CD8-positive, alpha-beta memory T cell (primary cell): ENCODE measurements at regions not wholly inside any gene's neighbourhood (a gene's known extent, or its start where the extent isn't known, plus 50 kb on each side); places are given as distances from the start of the nearest gene placed in this dataset.

Experiments
- CTCF ChIA-PET: fragments of 350-600 bp; sonication (Branson Sonifier 250); formaldehyde crosslinking; loops from one replicate; lab custom pipeline; 2021; ENCODE audit warnings: antibody characterized with exemption; lab: Charles Lee
- POLR2A ChIA-PET: fragments of 350-600 bp; sonication (Branson Sonifier 250); formaldehyde crosslinking; loops from one replicate; lab custom pipeline; 2021; ENCODE audit warnings: antibody characterized with exemption; lab: Charles Lee
- DNase-seq, 5 donors: peaks; one replicate each; pipeline versions ENCODE4 v3.0.0 to v3.0.0-alpha.2; 2020 to 2022; ENCODE audit warnings: mixed read lengths in 1 of 5
- H3K27ac ChIP-seq: one replicate; pipeline ENCODE4 v1.7.0; 2013; ENCODE audit warnings: low read depth, mild to moderate bottlenecking, low read length, moderate library complexity
- H3K27me3 ChIP-seq: 2 replicates; pipeline ENCODE4 v1.7.0; 2013; ENCODE audit warnings: low read length, mild to moderate bottlenecking; ENCODE audit not compliant: insufficient read depth, poor library complexity, severe bottlenecking
- H3K36me3 ChIP-seq: 2 replicates; pipeline ENCODE4 v1.7.0; 2013; ENCODE audit warnings: mild to moderate bottlenecking, low read length, moderate library complexity; ENCODE audit not compliant: insufficient read depth
- H3K4me1 ChIP-seq: 2 replicates; pipeline ENCODE4 v1.7.0; 2013; ENCODE audit warnings: mild to moderate bottlenecking, low read length, moderate library complexity; ENCODE audit not compliant: insufficient read depth
- H3K4me3 ChIP-seq: 2 replicates; pipeline ENCODE4 v1.7.0; 2013; ENCODE audit warnings: mild to moderate bottlenecking, low read length
- H3K9me3 ChIP-seq: 2 replicates; pipeline ENCODE4 v1.7.0; 2013; ENCODE audit warnings: mild to moderate bottlenecking, low read length
- H3K27ac Mint-ChIP-seq, 8 donors: one replicate each; pipeline ENCODE4 v1.8.0; 2020 to 2021; ENCODE audit warnings: mixed read lengths in 8 of 8, mild to moderate bottlenecking in 6 of 8, inconsistent platforms in 3 of 8, moderate library complexity in 3 of 8
- H3K27me3 Mint-ChIP-seq, 2 donors: one replicate each; pipeline ENCODE4 v1.8.0; 2020 to 2021; ENCODE audit warnings: mixed read lengths in 2 of 2, mild to moderate bottlenecking in 1 of 2, moderate library complexity in 1 of 2
- H3K36me3 Mint-ChIP-seq, 3 donors: one replicate each; pipeline ENCODE4 v1.8.0; 2020 to 2021; ENCODE audit warnings: mixed read lengths in 3 of 3, inconsistent platforms in 1 of 3, mild to moderate bottlenecking in 1 of 3
- H3K4me1 Mint-ChIP-seq, 3 donors: one replicate each; pipeline ENCODE4 v1.8.0; 2020 to 2021; ENCODE audit warnings: mixed read lengths in 3 of 3, inconsistent platforms in 1 of 3, mild to moderate bottlenecking in 1 of 3
- H3K4me3 Mint-ChIP-seq, 7 donors: one replicate each; pipeline ENCODE4 v1.8.0; 2020 to 2021; ENCODE audit warnings: mixed read lengths in 7 of 7, mild to moderate bottlenecking in 6 of 7, moderate library complexity in 4 of 7, inconsistent platforms in 2 of 7
- H3K9me3 Mint-ChIP-seq, 5 donors: one replicate each; pipeline ENCODE4 v1.8.0; 2020 to 2022; ENCODE audit warnings: mixed read lengths in 5 of 5, mild to moderate bottlenecking in 3 of 5, moderate library complexity in 2 of 5, inconsistent platforms in 1 of 5

GRCh38 chr9:115777610-115778009 lies 376.0 kb upstream of the PAPPA start:
- POLR2A ChIA-PET = no interaction called here

GRCh38 chr9:115781070-115781736 lies 372.4 kb upstream of the PAPPA start:
- ChIA-PET CTCF (no interaction called here), POLR2A (no interaction called here)
- Histone ChIP-seq H3K4me1 (no peaks in the 10 kb centered on the region), H3K9me3 (no peaks in the 10 kb centered on the region), H3K4me3 (no peak overlapping the region), H3K27me3 (no peaks in the 10 kb centered on the region), H3K27ac (no peak overlapping the region), H3K36me3 (no peaks in the 10 kb centered on the region)
- H3K9me3 Mint-ChIP-seq = peaks cover 0 to 5% (median 3%) of the 10 kb centered on the region in 5 donors
- no peaks in the 10 kb centered on the region for H3K27me3 Mint-ChIP-seq
- H3K36me3 Mint-ChIP-seq = no peaks in the 10 kb centered on the region
- H3K4me3 Mint-ChIP-seq = no peak overlapping the region
- H3K4me1 Mint-ChIP-seq = no peaks in the 10 kb centered on the region
- no peak overlapping the region for H3K27ac Mint-ChIP-seq
- DNase-seq = no peak

More at GRCh38 chr9:115777610-115778009, 376.0 kb upstream of the PAPPA start:
- H3K27me3 ChIP-seq = no peaks in the 10 kb centered on the region
- Mint-ChIP-seq H3K9me3 (peaks cover 0 to 5% (median 2%) of the 10 kb centered on the region in 5 donors), H3K36me3 (no peaks in the 10 kb centered on the region), H3K4me3 (no peak overlapping the region), H3K27me3 (peaks cover 0 to 4% of the 10 kb centered on the region in 2 donors), H3K4me1 (no peaks in the 10 kb centered on the region), H3K27ac (no peak overlapping the region)
- CTCF ChIA-PET = no interaction called here
- no peaks in the 10 kb centered on the region for H3K4me1 ChIP-seq
- H3K9me3 ChIP-seq = no peaks in the 10 kb centered on the region
- no peak overlapping the region for H3K4me3 ChIP-seq
- no peak overlapping the region for H3K27ac ChIP-seq
- no peak for DNase-seq
- H3K36me3 ChIP-seq = no peaks in the 10 kb centered on the region

GRCh38 chr9:115786321-115786720 lies 367.3 kb upstream of the PAPPA start:
- H3K4me3 Mint-ChIP-seq = no peak overlapping the region
- Histone ChIP-seq H3K27me3 (no peaks in the 10 kb centered on the region), H3K36me3 (no peaks in the 10 kb centered on the region), H3K4me3 (no peak overlapping the region), H3K4me1 (no peaks in the 10 kb centered on the region), H3K27ac (no peak overlapping the region), H3K9me3 (no peaks in the 10 kb centered on the region)
- no peaks in the 10 kb centered on the region for H3K36me3 Mint-ChIP-seq
- no peaks in the 10 kb centered on the region for H3K4me1 Mint-ChIP-seq
- ChIA-PET CTCF (no interaction called here), POLR2A (no interaction called here)
- no peaks in the 10 kb centered on the region for H3K27me3 Mint-ChIP-seq
- peaks cover 0 to 5% (median 2%) of the 10 kb centered on the region in 5 donors for H3K9me3 Mint-ChIP-seq
- no peak overlapping the region for H3K27ac Mint-ChIP-seq
- no peak for DNase-seq

GRCh38 chr9:115790520-115790919 lies 363.1 kb upstream of the PAPPA start:
- CTCF ChIA-PET = no interaction called here
- Histone ChIP-seq H3K27me3 (no peaks in the 10 kb centered on the region), H3K27ac (no peak overlapping the region), H3K9me3 (no peaks in the 10 kb centered on the region), H3K4me1 (no peaks in the 10 kb centered on the region), H3K36me3 (no peaks in the 10 kb centered on the region), H3K4me3 (no peak overlapping the region)
- POLR2A ChIA-PET = no interaction called here
- no peaks in the 10 kb centered on the region for H3K4me1 Mint-ChIP-seq
- DNase-seq = no peak
- peaks cover 0 to 3% (median 0%) of the 10 kb centered on the region in 5 donors for H3K9me3 Mint-ChIP-seq
- H3K27ac Mint-ChIP-seq = no peak overlapping the region
- no peaks in the 10 kb centered on the region for H3K36me3 Mint-ChIP-seq
- H3K27me3 Mint-ChIP-seq = peaks cover 0 to 1% of the 10 kb centered on the region in 2 donors
- H3K4me3 Mint-ChIP-seq = no peak overlapping the region

- H3K27me3 Mint-ChIP-seq = peaks cover 0 to 1% of the 10 kb centered on the region in 2 donors
- H3K27ac Mint-ChIP-seq = no peak overlapping the region
- H3K36me3 Mint-ChIP-seq = no peaks in the 10 kb centered on the region
- no peaks in the 10 kb centered on the region for H3K4me1 Mint-ChIP-seq
- H3K9me3 ChIP-seq = no peaks in the 10 kb centered on the region
- no peak overlapping the region for H3K4me3 ChIP-seq
- no peaks in the 10 kb centered on the region for H3K36me3 ChIP-seq
- no peaks in the 10 kb centered on the region for H3K4me1 ChIP-seq
- no peak overlapping the region for H3K4me3 Mint-ChIP-seq
- H3K27me3 ChIP-seq = no peaks in the 10 kb centered on the region
- H3K9me3 Mint-ChIP-seq = peaks cover 0 to 3% (median 3%) of the 10 kb centered on the region in 5 donors
- ChIA-PET POLR2A (no interaction called here), CTCF (no interaction called here)
- no peak for DNase-seq
- no peak overlapping the region for H3K27ac ChIP-seq
These were observed 358.6 kb upstream of the PAPPA start for GRCh38 chr9:115794921-115795475.

GRCh38 chr9:115799734-115800133 lies 353.9 kb upstream of the PAPPA start:
- H3K4me3 ChIP-seq = no peak overlapping the region
- ChIA-PET CTCF (no interaction called here), POLR2A (no interaction called here)
- H3K4me1 ChIP-seq = no peaks in the 10 kb centered on the region
- Mint-ChIP-seq H3K27me3 (peaks cover 0 to 1% of the 10 kb centered on the region in 2 donors), H3K27ac (no peak overlapping the region), H3K4me1 (no peaks in the 10 kb centered on the region), H3K36me3 (no peaks in the 10 kb centered on the region), H3K9me3 (peaks cover 0 to 6% (median 3%) of the 10 kb centered on the region in 5 donors), H3K4me3 (no peak overlapping the region)
- H3K36me3 ChIP-seq = no peaks in the 10 kb centered on the region
- H3K27ac ChIP-seq = no peak overlapping the region
- no peaks in the 10 kb centered on the region for H3K27me3 ChIP-seq
- DNase-seq = no peak
- H3K9me3 ChIP-seq = no peaks in the 10 kb centered on the region

GRCh38 chr9:115804206-115804605 lies 349.4 kb upstream of the PAPPA start:
- no peak overlapping the region for H3K4me3 Mint-ChIP-seq
- no peak overlapping the region for H3K4me3 ChIP-seq
- ChIA-PET CTCF (no interaction called here), POLR2A (no interaction called here)
- H3K9me3 ChIP-seq = no peaks in the 10 kb centered on the region
- no peaks in the 10 kb centered on the region for H3K36me3 Mint-ChIP-seq
- H3K4me1 ChIP-seq = no peaks in the 10 kb centered on the region
- H3K9me3 Mint-ChIP-seq = peaks cover 0 to 7% (median 3%) of the 10 kb centered on the region in 5 donors
- no peaks in the 10 kb centered on the region for H3K4me1 Mint-ChIP-seq
- H3K27me3 ChIP-seq = no peaks in the 10 kb centered on the region
- H3K27ac Mint-ChIP-seq = no peak overlapping the region
- H3K27me3 Mint-ChIP-seq = no peaks in the 10 kb centered on the region
- H3K27ac ChIP-seq = no peak overlapping the region
- DNase-seq = no peak
- no peaks in the 10 kb centered on the region for H3K36me3 ChIP-seq

- H3K36me3 ChIP-seq = no peaks in the 10 kb centered on the region
- H3K4me3 ChIP-seq = no peak overlapping the region
- no peak for DNase-seq
- no peaks in the 10 kb centered on the region for H3K9me3 ChIP-seq
- H3K27ac ChIP-seq = no peak overlapping the region
- H3K36me3 Mint-ChIP-seq = no peaks in the 10 kb centered on the region
- ChIA-PET POLR2A (no interaction called here), CTCF (no interaction called here)
- peaks cover 0 to 4% (median under 1%) of the 10 kb centered on the region in 5 donors for H3K9me3 Mint-ChIP-seq
- H3K4me3 Mint-ChIP-seq = no peak overlapping the region
- no peaks in the 10 kb centered on the region for H3K27me3 ChIP-seq
- no peak overlapping the region for H3K27ac Mint-ChIP-seq
- no peaks in the 10 kb centered on the region for H3K4me1 ChIP-seq
- no peaks in the 10 kb centered on the region for H3K27me3 Mint-ChIP-seq
- H3K4me1 Mint-ChIP-seq = no peaks in the 10 kb centered on the region
These were observed 345.5 kb upstream of the PAPPA start for GRCh38 chr9:115808108-115808507.
